ENCODE measurements at regions not wholly inside any gene's neighbourhood (a gene's known extent, or its start where the extent isn't known, plus 50 kb on each side); places are given as distances from the start of the nearest gene placed in this dataset.
A peak's percentile ranks its signal among the peaks of the same experiment; 100 is the strongest.
"Not testable (repeated sequence)": the region's sequence is repeated elsewhere in the genome, so short reads cannot be mapped to it uniquely, and the experiment has no call there.

GRCh38 chr14:106764968-106765369 lies 1238.6 kb downstream of the TMEM121 start:
- TF ChIP-seq CTCF (IDR thresholded peaks at IDR 0.05): peak in 4 of 6 experiments; percentile 29 to 56 (median 32)
- TF ChIP-seq POLR2A (IDR thresholded peaks at IDR 0.05): not testable (repeated sequence)
